H9 (cell line): ENCODE measurements at regions not wholly inside any gene's neighbourhood (a gene's known extent, or its start where the extent isn't known, plus 50 kb on each side); places are given as distances from the start of the nearest gene placed in this dataset.

Source experiments
- DNase-seq: peaks from one replicate; pipeline ENCODE4 v3.0.0-alpha.2; 2017
- H2AFZ ChIP-seq: one replicate; pipeline ENCODE4 v1.6.1; 2013; ENCODE audit warnings: mild to moderate bottlenecking, low read length, control low read depth, moderate library complexity
- H2AK5ac ChIP-seq: 2 replicates; pipeline ENCODE4 v1.6.1; 2013; ENCODE audit warnings: low read length, control low read depth, mixed read lengths; ENCODE audit not compliant: insufficient read length
- H2BK120ac ChIP-seq: one replicate; pipeline ENCODE4 v1.6.1; 2013; ENCODE audit warnings: low read depth, mild to moderate bottlenecking, low read length, control low read depth, inconsistent platforms; ENCODE audit not compliant: poor library complexity, severe bottlenecking
- H2BK12ac ChIP-seq: 2 replicates; pipeline ENCODE4 v1.6.1; 2013; ENCODE audit warnings: low read length, control low read depth, mixed read lengths, low read depth; ENCODE audit not compliant: insufficient read length
- H2BK15ac ChIP-seq: 2 replicates; pipeline ENCODE4 v1.6.1; 2013; ENCODE audit warnings: low read depth, low read length, control low read depth
- H2BK20ac ChIP-seq: one replicate; pipeline ENCODE4 v1.6.1; 2013; ENCODE audit warnings: low read depth, mild to moderate bottlenecking, low read length, control low read depth, inconsistent platforms; ENCODE audit not compliant: poor library complexity, severe bottlenecking
- H2BK5ac ChIP-seq: 2 replicates; pipeline ENCODE4 v1.6.1; 2013; ENCODE audit warnings: low read length, control low read depth, mixed read lengths; ENCODE audit not compliant: insufficient read length
- H3K14ac ChIP-seq: 2 replicates; pipeline ENCODE4 v1.6.1; 2013; ENCODE audit warnings: low read length, control low read depth; ENCODE audit not compliant: insufficient read depth
- H3K18ac ChIP-seq: 2 replicates; pipeline ENCODE4 v1.6.1; 2013; ENCODE audit warnings: low read depth, mild to moderate bottlenecking, mixed read lengths, low read length, control low read depth; ENCODE audit not compliant: insufficient read length
- H3K23ac ChIP-seq: 2 replicates; pipeline ENCODE4 v1.6.1; 2013; ENCODE audit warnings: low read length, control low read depth, mixed read lengths, low read depth; ENCODE audit not compliant: insufficient read length
- H3K23me2 ChIP-seq: 2 replicates; pipeline ENCODE4 v1.6.1; 2013; ENCODE audit warnings: low read depth, mild to moderate bottlenecking, mixed read lengths, low read length, control low read depth; ENCODE audit not compliant: insufficient read length, poor library complexity, severe bottlenecking
- H3K27ac ChIP-seq: 2 replicates; pipeline ENCODE4 v1.5.1; 2013; ENCODE audit warnings: low read length, control low read depth, mixed read lengths, low read depth; ENCODE audit not compliant: insufficient read length
- H3K27me3 ChIP-seq: 2 replicates; pipeline ENCODE4 v1.6.1; 2013; ENCODE audit warnings: low read length, control low read depth, inconsistent platforms; ENCODE audit not compliant: insufficient read depth
- H3K4ac ChIP-seq: 2 replicates; pipeline ENCODE4 v1.6.1; 2013; ENCODE audit warnings: low read depth, mild to moderate bottlenecking, control low read depth, inconsistent platforms, low read length, moderate library complexity
- H3K4me1 ChIP-seq: 2 replicates; pipeline ENCODE4 v1.6.1; 2013; ENCODE audit warnings: low read length, control low read depth, inconsistent platforms; ENCODE audit not compliant: insufficient read depth
- H3K4me2 ChIP-seq: 2 replicates; pipeline ENCODE4 v1.6.1; 2013; ENCODE audit warnings: low read length, control low read depth, mixed read lengths; ENCODE audit not compliant: insufficient read length, insufficient read depth
- H3K56ac ChIP-seq: 2 replicates; pipeline ENCODE4 v1.6.1; 2013; ENCODE audit warnings: low read depth, mild to moderate bottlenecking, mixed read lengths, low read length, control low read depth; ENCODE audit not compliant: insufficient read length
- H3K79me1 ChIP-seq: 2 replicates; pipeline ENCODE4 v1.6.1; 2013; ENCODE audit warnings: low read depth, mild to moderate bottlenecking, moderate library complexity, low read length, control low read depth, inconsistent platforms; ENCODE audit not compliant: insufficient read depth, poor library complexity, severe bottlenecking
- H3K79me2 ChIP-seq: 2 replicates; pipeline ENCODE4 v1.6.1; 2013; ENCODE audit warnings: low read length, control low read depth, inconsistent platforms; ENCODE audit not compliant: insufficient read depth
- H3K9ac ChIP-seq: 2 replicates; pipeline ENCODE4 v1.6.1; 2013; ENCODE audit warnings: low read length, control low read depth, mixed read lengths; ENCODE audit not compliant: insufficient read length; ENCODE audit errors: extremely low read depth
- H3K9me3 ChIP-seq: one replicate; pipeline ENCODE4 v1.6.1; 2013; ENCODE audit warnings: low read depth, low read length, inconsistent platforms; ENCODE audit not compliant: control insufficient read depth
- H3T11ph ChIP-seq: one replicate; pipeline ENCODE4 v1.6.1; 2013; ENCODE audit warnings: mild to moderate bottlenecking, low read length, control low read depth, inconsistent platforms
- H4K20me1 ChIP-seq: one replicate; pipeline ENCODE4 v1.6.1; 2013; ENCODE audit not compliant: control insufficient read depth, insufficient read length, insufficient read depth
- H4K5ac ChIP-seq: 2 replicates; pipeline ENCODE4 v1.6.1; 2013; ENCODE audit warnings: low read depth, mild to moderate bottlenecking, mixed read lengths, low read length, control low read depth; ENCODE audit not compliant: insufficient read length
- H4K8ac ChIP-seq: replicated peaks from 2 replicates; pipeline ENCODE4 v1.6.1; 2013; ENCODE audit warnings: low read length, control low read depth, mixed read lengths, low read depth; ENCODE audit not compliant: insufficient read length
- H4K91ac ChIP-seq: 2 replicates; pipeline ENCODE4 v1.6.1; 2013; ENCODE audit warnings: low read depth, mild to moderate bottlenecking, moderate library complexity, mixed read lengths, low read length, control low read depth; ENCODE audit not compliant: insufficient read length
- H3K27ac Mint-ChIP-seq, 3 experiments: 2 replicates in 2 of 3; 3 replicates in 1 of 3; pipeline ENCODE4 v1.8.0; 2020 to 2021; ENCODE audit warnings: mixed read lengths in 3 of 3, mild to moderate bottlenecking in 1 of 3, moderate library complexity in 1 of 3
- H3K27me3 Mint-ChIP-seq: 2 replicates; pipeline ENCODE4 v1.8.0; 2021; ENCODE audit warnings: low read depth, mild to moderate bottlenecking, moderate library complexity, mixed read lengths
- H3K36me3 Mint-ChIP-seq, 3 experiments: 2 replicates in 2 of 3; 3 replicates in 1 of 3; pipeline ENCODE4 v1.8.0; 2020 to 2021; ENCODE audit warnings: low read depth in 3 of 3, mixed read lengths in 3 of 3; ENCODE audit not compliant: insufficient read depth in 1 of 3
- H3K4me1 Mint-ChIP-seq, 2 experiments: 2 replicates each; pipeline ENCODE4 v1.8.0; 2020; ENCODE audit warnings: mixed read lengths in 2 of 2
- H3K4me3 Mint-ChIP-seq, 2 experiments: 2 replicates in 1 of 2; 3 replicates in 1 of 2; pipeline ENCODE4 v1.8.0; 2020 to 2021; ENCODE audit warnings: mild to moderate bottlenecking in 2 of 2, mixed read lengths in 2 of 2, moderate library complexity in 1 of 2
- H3K9me3 Mint-ChIP-seq, 2 experiments: 2 replicates in 1 of 2; 3 replicates in 1 of 2; pipeline ENCODE4 v1.8.0; 2020; ENCODE audit warnings: mild to moderate bottlenecking in 2 of 2, mixed read lengths in 2 of 2, moderate library complexity in 1 of 2
- WGBS: extraction: QIAGEN DNeasy Blood & Tissue Kit; methylation state at CpG from one replicate; pipeline ENCODE4 v1.1.7; 2013; ENCODE audit warnings: missing lambda C conversion rate, low lambda C conversion rate, mixed read lengths; ENCODE audit not compliant: insufficient read length; ENCODE audit errors: extremely low coverage; 5-methylcytosine and 5-hydroxymethylcytosine counted together
- TF ChIP-seq, protein P1 (sequence below): fragments of 200-600 bp; sonication (generic); conservative IDR thresholded peaks from 3 replicates; pipeline ENCODE4 v1.8.0; 2021; ENCODE audit warnings: antibody characterized with exemption, mild to moderate bottlenecking

DNA sequence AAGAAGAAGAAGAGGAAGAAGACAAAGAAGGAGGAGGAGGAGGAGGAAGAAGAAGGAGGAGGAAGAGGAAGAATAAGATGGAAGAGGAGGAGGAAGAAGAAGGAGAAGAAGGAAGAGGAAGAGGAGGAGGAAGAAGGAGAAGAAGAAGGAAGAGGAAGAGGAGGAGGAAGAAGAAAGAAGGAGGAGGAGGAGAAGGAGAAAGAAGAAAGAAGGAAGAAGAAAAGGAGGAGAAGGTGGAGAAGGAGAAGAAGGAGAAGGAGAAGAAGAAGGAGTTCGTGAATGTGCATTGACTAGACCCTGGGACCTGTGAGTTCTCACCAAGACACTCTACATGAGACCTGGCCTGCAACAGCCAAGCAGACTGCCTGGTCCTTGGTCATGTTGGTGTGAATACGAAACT lies 131.7 kb upstream of the ERRFI1 start:
- Mint-ChIP-seq H3K27me3 (peaks cover 2% of the 10 kb centered on the region), H3K36me3 (peaks cover 7 to 9% (median 8%) of the 10 kb centered on the region in 3 experiments; a peak in 6 of 7 replicates), H3K27ac (no peak overlapping the region), H3K4me3 (no peak overlapping the region), H3K9me3 (peaks cover 9 to 12% of the 10 kb centered on the region in 2 experiments; a peak in 4 of 5 replicates), H3K4me1 (peaks cover 20 to 23% of the 10 kb centered on the region in 2 experiments)
- Histone ChIP-seq H3K4me2 (no peak overlapping the region), H4K8ac (no peak overlapping the region), H4K91ac (no peak overlapping the region), H3K27ac (no peak overlapping the region), H3K9me3 (no peaks in the 10 kb centered on the region), H3K79me2 (no peaks in the 10 kb centered on the region), H3T11ph (no peak overlapping the region), H2BK20ac (no peak overlapping the region), H2AK5ac (no peak overlapping the region), H2BK15ac (no peak overlapping the region), H4K20me1 (no peaks in the 10 kb centered on the region), H3K56ac (no peak overlapping the region), H3K14ac (no peak overlapping the region), H3K23ac (no peak overlapping the region), H3K9ac (no peak overlapping the region), H3K4me1 (no peaks in the 10 kb centered on the region), H2BK5ac (no peak overlapping the region), H2AFZ (no peak overlapping the region), H3K23me2 (no peaks in the 10 kb centered on the region), H2BK12ac (no peak overlapping the region), H3K18ac (no peak overlapping the region), H2BK120ac (no peak overlapping the region), H3K79me1 (no peaks in the 10 kb centered on the region), H3K4ac (no peak overlapping the region), H4K5ac (no peak overlapping the region), H3K27me3 (no peaks in the 10 kb centered on the region)
- WGBS: no CpG with 5 or more reads among the region's 2 CpGs
- TF ChIP-seq, protein P1, sequence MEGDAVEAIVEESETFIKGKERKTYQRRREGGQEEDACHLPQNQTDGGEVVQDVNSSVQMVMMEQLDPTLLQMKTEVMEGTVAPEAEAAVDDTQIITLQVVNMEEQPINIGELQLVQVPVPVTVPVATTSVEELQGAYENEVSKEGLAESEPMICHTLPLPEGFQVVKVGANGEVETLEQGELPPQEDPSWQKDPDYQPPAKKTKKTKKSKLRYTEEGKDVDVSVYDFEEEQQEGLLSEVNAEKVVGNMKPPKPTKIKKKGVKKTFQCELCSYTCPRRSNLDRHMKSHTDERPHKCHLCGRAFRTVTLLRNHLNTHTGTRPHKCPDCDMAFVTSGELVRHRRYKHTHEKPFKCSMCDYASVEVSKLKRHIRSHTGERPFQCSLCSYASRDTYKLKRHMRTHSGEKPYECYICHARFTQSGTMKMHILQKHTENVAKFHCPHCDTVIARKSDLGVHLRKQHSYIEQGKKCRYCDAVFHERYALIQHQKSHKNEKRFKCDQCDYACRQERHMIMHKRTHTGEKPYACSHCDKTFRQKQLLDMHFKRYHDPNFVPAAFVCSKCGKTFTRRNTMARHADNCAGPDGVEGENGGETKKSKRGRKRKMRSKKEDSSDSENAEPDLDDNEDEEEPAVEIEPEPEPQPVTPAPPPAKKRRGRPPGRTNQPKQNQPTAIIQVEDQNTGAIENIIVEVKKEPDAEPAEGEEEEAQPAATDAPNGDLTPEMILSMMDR: no peak
- no peak for DNase-seq
